GM18951 (cell line): ENCODE measurements at regions not wholly inside any gene's neighbourhood (a gene's known extent, or its start where the extent isn't known, plus 50 kb on each side); places are given as distances from the start of the nearest gene placed in this dataset.

ENCODE experiments used
- POLR2A ChIP-seq: IDR thresholded peaks from 4 replicates; pipeline ENCODE4 v1.6.1; 2011; ENCODE audit warnings: mild to moderate bottlenecking; ENCODE audit not compliant: insufficient read length, insufficient read depth; ENCODE audit errors: extremely low read depth
- in situ Hi-C: fragments of 300-500 bp; cut with MboI; formaldehyde crosslinking; loops from one replicate; pipeline ENCODE4 v1.12.0; 2022; ENCODE audit warnings: low sequenced_read_pairs, mixed read lengths, inconsistent platforms; ENCODE audit not compliant: unreplicated experiment

GRCh38 chr11:128407962-128408361, 179.4 kb downstream of the ETS1 start:
- in situ Hi-C loops: no loop called here

DNA sequence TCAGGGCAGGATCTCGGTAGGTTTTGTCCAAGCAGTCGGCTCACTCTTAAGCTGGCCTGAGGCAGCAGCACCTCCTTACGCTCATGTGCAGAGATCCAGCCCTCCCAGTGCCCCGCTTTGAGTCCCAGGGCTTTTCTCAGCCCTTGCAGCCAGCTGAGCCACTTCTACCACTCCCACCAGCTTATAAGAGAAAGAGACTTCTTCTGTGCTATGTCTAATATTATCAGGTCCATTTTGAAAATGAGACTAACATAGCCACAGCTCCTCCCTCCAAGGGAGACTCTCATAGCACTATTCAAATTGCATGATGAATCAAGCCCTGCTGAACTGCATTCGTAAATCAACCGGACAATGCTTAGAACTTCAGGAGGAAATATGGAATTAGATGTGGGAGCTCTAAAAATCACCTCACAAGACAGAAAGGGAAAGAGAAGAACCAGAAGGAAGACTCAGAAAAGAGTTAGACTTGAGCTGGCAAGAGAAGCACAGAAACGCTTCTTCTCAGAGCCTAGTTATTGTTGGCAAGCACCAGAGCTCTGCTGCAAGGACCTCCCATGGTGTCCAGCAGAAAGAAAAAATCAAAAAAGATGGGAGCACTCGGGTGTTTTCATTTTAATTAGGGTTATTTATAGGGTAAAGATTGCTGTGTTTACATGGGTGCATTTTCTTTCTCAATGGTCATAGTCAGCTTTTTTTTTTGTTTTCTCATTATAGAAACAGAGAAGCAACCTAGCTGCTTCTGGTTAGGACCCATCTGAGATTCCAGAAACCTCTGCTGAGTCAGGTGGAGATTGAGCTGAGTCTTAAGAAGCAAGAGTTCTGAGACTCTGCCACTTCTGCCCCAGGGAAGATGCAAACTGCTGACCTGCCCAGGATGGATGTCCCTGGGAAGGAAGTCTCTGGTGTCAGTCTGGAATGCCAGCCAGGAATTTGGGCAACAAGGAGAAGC, 181.4 kb downstream of the ETS1 start:
- TF ChIP-seq POLR2A: no peak
- in situ Hi-C loops: no loop called here

More at GRCh38 chr11:128407962-128408361, 179.4 kb downstream of the ETS1 start:
- TF ChIP-seq POLR2A: no peak

DNA sequence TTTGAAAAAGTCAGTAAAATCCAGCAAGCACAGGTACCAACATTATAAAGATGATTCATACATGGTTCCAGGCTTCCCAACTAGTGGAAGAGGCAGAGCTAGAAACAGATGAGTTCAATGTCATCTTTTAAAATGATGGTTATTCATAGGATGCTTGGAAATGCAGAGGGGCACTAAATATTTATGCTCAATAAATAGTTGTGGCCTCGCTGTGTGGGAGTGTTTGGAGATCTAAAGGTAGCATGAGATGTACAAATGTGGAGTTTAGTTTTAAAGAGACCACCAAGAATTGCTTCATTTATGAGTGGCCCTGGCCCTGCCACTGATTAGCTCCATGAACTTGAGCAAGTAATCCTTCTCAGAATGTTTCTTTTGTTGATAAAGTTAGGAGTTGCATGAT, 182.2 kb downstream of the ETS1 start:
- no peak for TF ChIP-seq POLR2A
- in situ Hi-C loops: no loop called here

DNA sequence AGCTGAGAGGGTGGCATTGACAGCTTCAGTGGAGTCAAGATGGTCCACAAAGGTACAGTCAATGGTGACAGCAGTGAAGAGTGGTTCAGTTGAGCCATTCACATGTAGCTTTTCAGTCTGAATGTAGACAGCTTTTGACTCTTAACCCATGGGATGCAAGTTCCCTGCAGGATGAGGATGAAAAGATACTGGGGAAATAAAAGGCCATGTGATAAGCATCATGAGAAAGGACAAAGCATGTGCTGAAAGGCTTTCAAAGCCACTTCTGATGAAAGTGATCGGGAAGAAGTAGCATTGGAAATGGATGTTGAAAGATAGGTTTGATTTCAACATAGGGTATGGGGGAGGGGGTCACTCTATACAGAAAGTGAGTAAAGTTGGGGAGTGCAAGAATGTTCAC, 182.9 kb downstream of the ETS1 start:
- in situ Hi-C loops: no loop called here
- TF ChIP-seq POLR2A: no peak

DNA sequence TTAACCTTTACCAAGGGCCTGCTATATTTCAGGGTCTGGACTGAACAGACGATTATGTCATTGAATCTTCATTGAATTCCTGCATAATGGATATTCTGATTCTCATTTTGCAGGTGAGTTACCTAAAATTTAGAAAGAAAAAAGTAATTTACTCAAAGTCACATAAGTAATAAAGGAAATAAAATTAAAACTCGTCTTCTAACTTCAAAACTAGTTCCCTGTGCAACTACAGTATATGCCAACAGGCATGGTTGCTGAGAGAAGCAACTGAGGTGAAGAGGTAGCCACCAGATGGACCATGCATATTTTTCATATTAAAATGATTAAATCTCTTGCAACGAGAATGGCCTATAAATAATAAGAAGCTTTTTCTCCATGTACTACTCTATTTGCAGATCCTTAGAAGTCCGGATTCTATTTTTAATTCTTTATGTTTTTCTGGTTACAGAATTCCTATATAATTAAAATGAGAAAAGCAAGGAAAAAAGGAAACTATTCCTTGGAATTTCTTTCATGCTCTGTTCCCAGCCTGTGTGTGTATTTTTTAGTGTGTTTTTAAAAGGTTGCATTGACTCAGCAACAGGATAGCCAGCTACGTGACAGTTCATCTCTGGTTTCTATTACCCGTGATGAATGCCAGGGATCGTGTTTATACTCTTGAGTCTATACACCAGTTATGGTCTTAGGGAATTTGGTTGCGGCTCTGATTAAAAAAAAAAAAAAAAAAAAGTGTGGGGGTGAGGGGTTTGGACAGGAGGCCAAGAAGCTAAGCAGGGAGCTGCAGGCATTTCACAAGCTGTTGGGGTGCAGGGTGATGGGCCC, 186.8 kb downstream of the ETS1 start:
- TF ChIP-seq POLR2A: no peak
- in situ Hi-C loops: no loop called here

DNA sequence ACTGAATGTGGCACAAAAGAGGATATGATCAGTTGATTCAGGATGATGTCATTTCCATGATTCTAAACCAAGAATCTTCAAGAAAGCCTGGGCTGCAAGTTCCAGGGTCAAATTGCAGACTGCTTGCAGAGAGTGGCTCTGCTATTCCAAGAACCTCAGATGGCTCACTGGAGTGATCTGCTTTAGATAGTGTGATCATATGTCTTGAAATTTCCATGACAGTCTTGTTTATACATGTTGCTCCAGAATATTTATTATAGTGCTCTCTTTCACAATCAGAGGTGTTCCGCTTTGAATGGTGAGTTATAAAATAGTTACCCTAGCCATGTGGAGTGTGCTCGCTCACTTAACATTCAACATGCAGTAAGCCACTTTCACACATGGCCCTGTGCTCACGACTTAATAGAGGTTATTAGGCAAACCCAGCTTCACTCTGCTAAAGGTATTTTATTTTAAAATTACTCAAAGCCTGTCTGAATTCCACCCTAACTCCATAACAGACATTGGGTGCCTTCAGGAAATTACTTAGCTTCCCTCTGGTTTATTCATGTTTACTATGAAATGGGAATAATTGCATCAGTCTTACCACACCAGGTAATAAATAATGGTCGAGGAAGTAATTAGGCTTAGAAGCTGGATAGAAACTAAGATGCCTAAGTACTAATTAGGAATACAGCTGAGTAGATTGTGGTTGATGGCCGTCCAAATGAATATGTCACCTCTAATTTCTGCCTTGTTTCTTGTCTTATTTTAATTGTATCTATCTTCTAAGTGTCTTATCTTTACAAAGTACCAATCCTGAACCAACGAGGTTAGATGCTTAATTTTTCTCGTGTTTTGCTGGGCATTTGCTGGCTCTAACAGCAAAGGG, 187.9 kb downstream of the ETS1 start:
- no peak for TF ChIP-seq POLR2A
- in situ Hi-C loops: no loop called here

- in situ Hi-C loops: no loop called here
- no peak for TF ChIP-seq POLR2A
Measured at GRCh38 chr11:128398517-128399250, 188.7 kb downstream of the ETS1 start.

GRCh38 chr11:128397362-128397761, 190.0 kb downstream of the ETS1 start:
- in situ Hi-C loops: no loop called here
- TF ChIP-seq POLR2A: no peak

- in situ Hi-C loops: no loop called here
- TF ChIP-seq POLR2A: no peak
Measured at GRCh38 chr11:128394431-128395089, 192.8 kb downstream of the ETS1 start.

- in situ Hi-C loops: no loop called here
- no peak for TF ChIP-seq POLR2A
Measured at GRCh38 chr11:128392259-128392658, 195.1 kb downstream of the ETS1 start.

DNA sequence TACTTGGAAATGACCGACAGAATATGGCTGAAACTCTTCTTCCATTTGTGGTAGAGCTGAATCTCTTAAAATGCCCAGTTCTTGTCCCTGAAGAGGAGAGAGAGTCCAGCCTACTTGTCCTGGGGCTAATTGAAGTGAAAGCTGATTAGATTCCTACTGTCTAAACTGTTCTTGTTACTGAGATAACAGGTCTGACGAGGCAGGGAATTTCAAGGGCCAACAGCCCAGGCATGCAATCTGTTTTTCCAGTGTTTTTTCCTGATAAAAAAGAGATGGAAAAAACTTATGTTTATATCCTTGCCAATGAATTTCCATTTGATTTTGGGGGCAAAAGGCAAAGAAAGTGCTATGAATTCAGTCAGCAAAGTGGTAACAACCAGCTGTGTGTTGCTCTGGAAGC, 195.5 kb downstream of the ETS1 start:
- no peak for TF ChIP-seq POLR2A
- in situ Hi-C loops: no loop called here

DNA sequence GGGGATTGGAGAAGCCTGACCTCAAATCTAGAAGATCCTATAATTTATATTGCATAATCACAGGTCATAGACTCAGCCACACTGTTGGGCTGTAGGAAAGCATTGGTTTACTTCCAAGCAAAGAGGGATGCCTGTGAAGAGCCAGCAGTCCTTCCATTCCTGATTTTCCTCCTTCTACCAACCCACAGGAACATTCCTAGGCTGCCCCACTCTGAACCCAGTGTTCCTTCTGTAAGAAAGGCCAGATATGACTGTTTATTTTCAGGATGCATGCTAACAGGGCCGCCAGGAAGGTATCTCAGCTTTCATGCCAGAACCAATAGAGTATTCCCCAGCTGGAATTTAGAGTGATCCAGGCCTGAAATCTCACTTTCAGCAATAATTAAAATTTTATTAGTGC, 197.1 kb downstream of the ETS1 start:
- no peak for TF ChIP-seq POLR2A
- in situ Hi-C loops: no loop called here
